Thyroid gland (tissue), 4 donors: ENCODE measurements at regions not wholly inside any gene's neighbourhood (a gene's known extent, or its start where the extent isn't known, plus 50 kb on each side); places are given as distances from the start of the nearest gene placed in this dataset.

Source experiments
- CTCF ChIP-seq, 6 experiments: fragments of 200-600 bp in 3 of 6; fragments of 450-650 bp in 3 of 6; sonication (generic) in 3 of 6; IDR thresholded peaks; one replicate each; pipeline ENCODE4 v1.5.1; 2016 to 2019; ENCODE audit warnings: antibody characterized with exemption in 6 of 6, mild to moderate bottlenecking in 2 of 6, inconsistent platforms in 1 of 6, moderate library complexity in 1 of 6
- POLR2A ChIP-seq, 2 donors: fragments of 450-650 bp; IDR thresholded peaks; one replicate each; pipeline ENCODE4 v1.6.1; 2017; ENCODE audit warnings: antibody characterized with exemption in 2 of 2, mild to moderate bottlenecking in 2 of 2, moderate library complexity in 1 of 2

GRCh38 chr9:117886616-117887015 lies 182.4 kb downstream of the TLR4 start:
- TF ChIP-seq POLR2A (IDR thresholded peaks at IDR 0.05), result no peak
- TF ChIP-seq CTCF (IDR thresholded peaks at IDR 0.05), result no peak
